ENCODE measurements at regions not wholly inside any gene's neighbourhood (a gene's known extent, or its start where the extent isn't known, plus 50 kb on each side); places are given as distances from the start of the nearest gene placed in this dataset.

- DNase-seq (ENCODE audit: low spot score) (no peak), FAIRE-seq (no peak)
Measured at GRCh38 chr14:62084020-62084419, 321.8 kb downstream of the SNAPC1 start.

GRCh38 chr14:62087191-62087590, 325.0 kb downstream of the SNAPC1 start:
- FAIRE-seq (peak; percentile 52), DNase-seq (ENCODE audit: low spot score) (no peak)

GRCh38 chr14:62093736-62094135, 331.5 kb downstream of the SNAPC1 start:
- no peak for FAIRE-seq
- DNase-seq (ENCODE audit: low spot score): no peak

GRCh38 chr14:62097072-62097471, 334.9 kb downstream of the SNAPC1 start:
- DNase-seq (ENCODE audit: low spot score) (no peak), FAIRE-seq (no peak)

GRCh38 chr14:62097824-62098223, 335.6 kb downstream of the SNAPC1 start:
- FAIRE-seq: peak; percentile 20
- DNase-seq (ENCODE audit: low spot score): no peak

GRCh38 chr14:62098357-62098756, 336.1 kb downstream of the SNAPC1 start:
- FAIRE-seq (peak; percentile 5), DNase-seq (ENCODE audit: low spot score) (no peak)

- FAIRE-seq: peak; percentile 74
- no peak for DNase-seq (ENCODE audit: low spot score)
Measured at GRCh38 chr14:62099091-62099490, 336.9 kb downstream of the SNAPC1 start.

GRCh38 chr14:62101189-62101588, 339.0 kb downstream of the SNAPC1 start:
- no peak for DNase-seq (ENCODE audit: low spot score)
- FAIRE-seq: no peak

GRCh38 chr14:62101673-62102348, 339.6 kb downstream of the SNAPC1 start:
- peak; percentile 27 for FAIRE-seq
- no peak for DNase-seq (ENCODE audit: low spot score)

- DNase-seq (ENCODE audit: low spot score) (no peak), FAIRE-seq (no peak)
Measured at GRCh38 chr14:62102349-62102725, 340.1 kb downstream of the SNAPC1 start.

GRCh38 chr14:62103464-62103863, 341.2 kb downstream of the SNAPC1 start:
- peak; percentile 95 for FAIRE-seq

GRCh38 chr14:62110941-62111340, 348.7 kb downstream of the SNAPC1 start:
- FAIRE-seq: no peak
- no peak for DNase-seq (ENCODE audit: low spot score)

More at GRCh38 chr14:62103464-62103863, 341.2 kb downstream of the SNAPC1 start:
- no peak for DNase-seq (ENCODE audit: low spot score)

- FAIRE-seq (peak; percentile 77), DNase-seq (ENCODE audit: low spot score) (no peak)
Measured at GRCh38 chr14:62117010-62117750, 355.0 kb downstream of the SNAPC1 start.

GRCh38 chr14:62117751-62118105, 355.5 kb downstream of the SNAPC1 start:
- DNase-seq (ENCODE audit: low spot score) (no peak), FAIRE-seq (no peak)

GRCh38 chr14:62118461-62118860, 356.2 kb downstream of the SNAPC1 start:
- no peak for DNase-seq (ENCODE audit: low spot score)
- FAIRE-seq: peak; percentile 87

GRCh38 chr14:62118871-62119270, 356.7 kb downstream of the SNAPC1 start:
- no peak for DNase-seq (ENCODE audit: low spot score)
- no peak for FAIRE-seq

- no peak for FAIRE-seq
Measured at GRCh38 chr14:62123961-62124360, 361.7 kb downstream of the SNAPC1 start.

GRCh38 chr14:62125793-62126192, 363.6 kb downstream of the SNAPC1 start:
- DNase-seq (ENCODE audit: low spot score) (no peak), FAIRE-seq (peak; percentile 48)

More at GRCh38 chr14:62123961-62124360, 361.7 kb downstream of the SNAPC1 start:
- DNase-seq (ENCODE audit: low spot score): no peak

GRCh38 chr14:62126879-62127478, 364.8 kb downstream of the SNAPC1 start:
- FAIRE-seq: peak; percentile 52
- peak; percentile 64 for DNase-seq (ENCODE audit: low spot score)

- FAIRE-seq (no peak), DNase-seq (ENCODE audit: low spot score) (no peak)
Measured at GRCh38 chr14:62130441-62130840, 368.2 kb downstream of the SNAPC1 start.

- FAIRE-seq (peak; percentile 94), DNase-seq (ENCODE audit: low spot score) (no peak)
Measured at GRCh38 chr14:62133776-62134550, 371.7 kb downstream of the SNAPC1 start.

- DNase-seq (ENCODE audit: low spot score): no peak
- no peak for FAIRE-seq
Measured at GRCh38 chr14:62138593-62138992, 376.4 kb downstream of the SNAPC1 start.
